ENCODE measurements at regions not wholly inside any gene's neighbourhood (a gene's known extent, or its start where the extent isn't known, plus 50 kb on each side); places are given as distances from the start of the nearest gene placed in this dataset.

- no peak for DNase-seq
Observed at GRCh38 chr6:26149240-26149639, 62.0 kb downstream of the HFE start.

- DNase-seq: no peak
Observed at GRCh38 chr6:26152226-26153101, 65.2 kb downstream of the HFE start.

GRCh38 chr6:26155061-26155930 is 68.1 kb downstream of the HFE start:
- no peak for DNase-seq

GRCh38 chr6:26156105-26156849 is 69.0 kb downstream of the HFE start:
- peak; percentile 66 for DNase-seq

GRCh38 chr6:26156850-26157250 is 69.6 kb downstream of the HFE start:
- DNase-seq: peak; percentile 52

GRCh38 chr6:26157251-26158075 is 70.2 kb downstream of the HFE start:
- DNase-seq: peak; percentile 79

GRCh38 chr6:26158076-26158580 is 70.9 kb downstream of the HFE start:
- no peak for DNase-seq

- DNase-seq: peak; percentile 13
Observed at GRCh38 chr6:26158581-26159356, 71.5 kb downstream of the HFE start.

GRCh38 chr6:26159357-26160273 is 72.4 kb downstream of the HFE start:
- DNase-seq: no peak

- no peak for DNase-seq
Observed at GRCh38 chr6:26161322-26161721, 74.1 kb downstream of the HFE start.

GRCh38 chr6:26162399-26162798 is 75.2 kb downstream of the HFE start:
- DNase-seq: no peak

GRCh38 chr6:26163427-26164119 is 76.3 kb downstream of the HFE start:
- no peak for DNase-seq

GRCh38 chr6:26164120-26164505 is 76.9 kb downstream of the HFE start:
- DNase-seq: no peak

- no peak for DNase-seq
Observed at GRCh38 chr6:26165261-26165790, 78.1 kb downstream of the HFE start.

- no peak for DNase-seq
Observed at GRCh38 chr6:26170181-26170580, 83.0 kb downstream of the HFE start.

- DNase-seq: no peak
Observed at GRCh38 chr6:26170951-26171841, 84.0 kb downstream of the HFE start.

- peak; percentile 14 for DNase-seq
Observed at GRCh38 chr6:26172608-26172968, 85.4 kb downstream of the HFE start.

GRCh38 chr6:26173836-26174145 is 86.6 kb downstream of the HFE start:
- no peak for DNase-seq

Measured in effector CD8-positive, alpha-beta T cell (primary cell).